T-cell (primary cell): ENCODE measurements at regions not wholly inside any gene's neighbourhood (a gene's known extent, or its start where the extent isn't known, plus 50 kb on each side); places are given as distances from the start of the nearest gene placed in this dataset.
A peak's percentile ranks its signal among the peaks of the same experiment; 100 is the strongest.
"Not testable (repeated sequence)": the region's sequence is repeated elsewhere in the genome, so short reads cannot be mapped to it uniquely, and the experiment has no call there.

ENCODE experiments used
- ATAC-seq, 4 experiments: fragments of 200-7000 bp in 3 of 4; fragments of 150-1000 bp in 1 of 4; cut with Tn5 transposase; replicated peaks in 1 of 4; 1 replicate in 3 of 4; 2 replicates in 1 of 4; pipeline ENCODE4 v1.10.0; 2021; ENCODE audit warnings: moderate library complexity in 3 of 4, mild to moderate bottlenecking in 2 of 4, moderate number of reproducible peaks in 1 of 4
- CTCF ChIA-PET, 2 donors: fragments of 300-600 bp; sonication (Branson Sonifier 250); formaldehyde crosslinking; loops; one replicate each; lab custom pipeline; 2022; ENCODE audit warnings: antibody characterized with exemption in 2 of 2; lab: Charles Lee
- POLR2A ChIA-PET, 2 donors: fragments of 300-600 bp; sonication (Branson Sonifier 250); formaldehyde crosslinking; loops; one replicate each; lab custom pipeline; 2022; ENCODE audit warnings: antibody characterized with exemption in 2 of 2; lab: Charles Lee
- DNase-seq, 35 experiments: peaks; one replicate each; pipeline versions ENCODE4 v3.0.0 to v3.0.0-alpha.2; 2013 to 2023
- H3K27ac ChIP-seq: one replicate; pipeline ENCODE4 v1.5.1; 2013; ENCODE audit warnings: low read length
- H3K27me3 ChIP-seq, 2 experiments: replicated peaks in 1 of 2; 1 replicate in 1 of 2; 2 replicates in 1 of 2; pipeline versions ENCODE4 v1.6.1 to v1.7.0; 2013; ENCODE audit warnings: low read length in 1 of 2, mixed read lengths in 1 of 2; ENCODE audit not compliant: control insufficient read depth in 2 of 2, insufficient read depth in 2 of 2; ENCODE audit errors: extremely low read depth in 1 of 2
- H3K36me3 ChIP-seq, 2 donors: 1 replicate in 1 of 2; 2 replicates in 1 of 2; pipeline versions ENCODE4 v1.6.1 to v1.7.0; 2013; ENCODE audit warnings: low read length in 1 of 2; ENCODE audit not compliant: control insufficient read depth in 2 of 2, insufficient read depth in 1 of 2; ENCODE audit errors: extremely low read depth in 1 of 2
- H3K4me1 ChIP-seq, 2 experiments: 1 replicate in 1 of 2; 2 replicates in 1 of 2; pipeline versions ENCODE4 v1.6.1 to v1.7.0; 2013; ENCODE audit warnings: low read length in 2 of 2, mixed read lengths in 1 of 2; ENCODE audit not compliant: insufficient read depth in 2 of 2, control insufficient read depth in 1 of 2; ENCODE audit errors: extremely low read depth in 1 of 2
- H3K4me3 ChIP-seq, 2 donors: 1 replicate in 1 of 2; 2 replicates in 1 of 2; pipeline versions ENCODE4 v1.5.1 to v1.7.0; 2013; ENCODE audit warnings: mild to moderate bottlenecking in 2 of 2, low read length in 1 of 2, moderate library complexity in 1 of 2; ENCODE audit not compliant: control insufficient read depth in 1 of 2; ENCODE audit errors: extremely low read depth in 1 of 2
- H3K9me3 ChIP-seq: 2 replicates; pipeline ENCODE4 v1.7.0; 2013
- H3K27ac Mint-ChIP-seq, 2 donors: one replicate each; pipeline ENCODE4 v1.8.0; 2020 to 2021; ENCODE audit warnings: mild to moderate bottlenecking in 2 of 2, mixed read lengths in 2 of 2
- H3K27me3 Mint-ChIP-seq, 2 donors: one replicate each; pipeline ENCODE4 v1.8.0; 2021 to 2022; ENCODE audit warnings: mixed read lengths in 2 of 2
- H3K36me3 Mint-ChIP-seq: one replicate; pipeline ENCODE4 v1.8.0; 2021; ENCODE audit warnings: mixed read lengths
- H3K4me1 Mint-ChIP-seq, 3 donors: one replicate each; pipeline ENCODE4 v1.8.0; 2020 to 2022; ENCODE audit warnings: mixed read lengths in 3 of 3, mild to moderate bottlenecking in 1 of 3
- H3K4me3 Mint-ChIP-seq, 3 donors: one replicate each; pipeline ENCODE4 v1.8.0; 2020 to 2022; ENCODE audit warnings: mild to moderate bottlenecking in 3 of 3, mixed read lengths in 3 of 3, moderate library complexity in 3 of 3
- H3K9me3 Mint-ChIP-seq, 3 donors: one replicate each; pipeline ENCODE4 v1.8.0; 2020 to 2022; ENCODE audit warnings: mixed read lengths in 3 of 3
- WGBS: methylation state at CpG from one replicate; pipeline ENCODE4 v1.1.5; 2013; ENCODE audit warnings: missing lambda C conversion rate; ENCODE audit not compliant: insufficient coverage; 5-methylcytosine and 5-hydroxymethylcytosine counted together

DNA sequence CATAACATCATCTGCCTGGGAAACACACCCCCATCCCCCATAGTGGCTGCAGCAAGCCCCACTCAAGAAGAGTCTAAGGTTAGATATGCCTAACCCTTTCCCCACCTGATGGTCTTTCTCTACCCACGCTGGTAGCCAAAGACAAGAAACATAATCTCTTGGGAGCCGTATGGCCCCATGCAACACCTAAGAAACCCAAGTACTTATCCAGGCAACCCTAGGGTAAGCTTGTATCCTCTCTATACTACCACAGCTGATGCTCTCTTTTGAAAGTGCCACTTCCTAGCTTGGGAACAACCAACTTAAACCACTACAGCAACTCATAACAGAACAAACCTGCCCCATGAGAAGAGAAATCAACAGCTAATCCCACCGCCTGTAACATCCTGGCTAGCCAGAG lies 161.1 kb downstream of the MSN start:
- ATAC-seq (no peak), DNase-seq (no peak)
- Mint-ChIP-seq H3K36me3 (no peaks in the 10 kb centered on the region), H3K9me3 (no peaks in the 10 kb centered on the region), H3K27me3 (peaks cover 0 to 7% of the 10 kb centered on the region in 2 donors), H3K4me3 (no peak overlapping the region), H3K4me1 (no peaks in the 10 kb centered on the region), H3K27ac (no peak overlapping the region)
- CTCF ChIA-PET, result no interaction called here
- POLR2A ChIA-PET, result no interaction called here
- Histone ChIP-seq H3K36me3 (no peaks in the 10 kb centered on the region), H3K9me3 (no peaks in the 10 kb centered on the region), H3K27ac (no peak overlapping the region), H3K4me3 (no peak overlapping the region), H3K27me3 (no peaks in the 10 kb centered on the region), H3K4me1 (no peaks in the 10 kb centered on the region)
- WGBS, result 100% methylated on average over 3 of the region's 3 CpGs

DNA sequence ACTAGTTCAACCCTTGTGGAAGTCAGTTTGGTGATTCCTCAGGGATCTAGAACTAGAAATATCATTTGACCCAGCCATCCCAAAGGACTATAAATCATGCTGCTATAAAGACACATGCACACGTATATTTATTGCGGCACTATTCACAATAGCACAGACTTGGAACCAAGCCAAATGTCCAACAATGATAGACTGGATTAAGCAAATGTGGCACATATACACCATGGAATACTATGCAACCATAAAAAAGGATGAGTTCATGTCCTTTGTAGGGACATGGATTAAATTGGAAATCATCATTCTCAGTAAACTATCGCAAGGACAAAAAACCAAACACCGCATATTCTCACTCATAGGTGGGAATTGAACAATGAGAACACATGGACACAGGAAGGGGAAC lies 157.8 kb downstream of the MSN start:
- Mint-ChIP-seq H3K4me1 (peaks cover 4 to 16% (median 11%) of the 10 kb centered on the region in 3 donors), H3K27me3 (peaks cover 0 to 17% of the 10 kb centered on the region in 2 donors)
- POLR2A ChIA-PET, H3K27ac ChIP-seq, DNase-seq, H3K4me3 Mint-ChIP-seq, ATAC-seq, H3K27me3 ChIP-seq, H3K36me3 Mint-ChIP-seq, H3K9me3 Mint-ChIP-seq, CTCF ChIA-PET, H3K27ac Mint-ChIP-seq, H3K4me1 ChIP-seq, H3K36me3 ChIP-seq, H3K4me3 ChIP-seq, H3K9me3 ChIP-seq: not testable (repeated sequence)
- WGBS, result no CpG with 5 or more reads among the region's 4 CpGs

DNA sequence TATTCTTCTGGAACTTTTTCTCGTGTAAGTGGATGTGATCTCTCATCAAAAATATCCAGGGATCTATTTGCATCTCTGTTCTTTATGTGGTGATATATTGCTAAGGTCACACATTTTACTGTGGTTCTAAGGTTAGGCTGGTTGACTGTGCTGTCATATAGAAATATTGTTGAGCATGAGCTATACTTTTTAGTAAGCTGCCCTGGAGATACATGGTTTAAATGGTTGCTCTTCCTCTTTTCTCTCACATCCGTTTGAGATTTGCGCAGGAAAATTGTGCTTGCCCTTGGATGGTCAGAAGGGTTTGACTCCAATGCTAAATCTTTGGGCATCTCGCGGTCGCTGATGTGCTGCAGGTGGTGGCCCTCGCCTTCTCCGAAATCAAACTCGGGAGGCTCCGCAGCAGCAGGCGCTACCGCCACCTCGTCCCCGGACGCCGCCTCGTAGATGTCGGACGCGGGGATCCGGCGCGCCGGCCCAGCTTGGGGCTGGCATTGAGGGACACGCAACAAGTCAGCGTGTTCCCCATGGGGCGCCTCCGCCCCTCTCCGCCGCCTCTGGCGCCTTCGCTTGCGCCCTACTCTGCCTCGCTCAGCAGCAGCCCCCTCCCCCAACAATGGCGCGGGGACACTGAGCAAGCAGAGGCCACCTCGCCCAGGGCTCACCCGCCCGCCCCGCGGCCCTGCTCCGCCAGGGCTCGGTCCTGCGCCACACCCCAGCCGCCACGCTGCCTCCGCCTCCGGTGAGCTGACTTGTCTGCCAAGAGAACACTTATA lies 154.5 kb downstream of the MSN start:
- Mint-ChIP-seq H3K36me3 (no peaks in the 10 kb centered on the region), H3K4me3 (peak overlapping the region; percentile 67 to 81 (median 78)), H3K27ac (peak overlapping the region in 1 of 2 donors; percentile 52), H3K4me1 (peaks cover 4 to 16% (median 11%) of the 10 kb centered on the region in 3 donors), H3K27me3 (peaks cover 0 to 19% of the 10 kb centered on the region in 2 donors), H3K9me3 (no peaks in the 10 kb centered on the region)
- ATAC-seq (peak; percentile 48 to 91 (median 84)), DNase-seq (peak in 34 of 35 experiments; percentile 2 to 46 (median 16))
- peaks cover 0 to 4% of the 10 kb centered on the region in 2 experiments for H3K4me1 ChIP-seq
- CTCF ChIA-PET, result no interaction called here
- WGBS, result 10% methylated on average over 9 of the region's 48 CpGs
- POLR2A ChIA-PET, result no interaction called here
- no peak overlapping the region for H3K27ac ChIP-seq
- H3K4me3 ChIP-seq, result peak overlapping the region; percentile 35 to 42
- no peaks in the 10 kb centered on the region for H3K9me3 ChIP-seq
- H3K27me3 ChIP-seq, result no peaks in the 10 kb centered on the region
- H3K36me3 ChIP-seq, result no peaks in the 10 kb centered on the region

DNA sequence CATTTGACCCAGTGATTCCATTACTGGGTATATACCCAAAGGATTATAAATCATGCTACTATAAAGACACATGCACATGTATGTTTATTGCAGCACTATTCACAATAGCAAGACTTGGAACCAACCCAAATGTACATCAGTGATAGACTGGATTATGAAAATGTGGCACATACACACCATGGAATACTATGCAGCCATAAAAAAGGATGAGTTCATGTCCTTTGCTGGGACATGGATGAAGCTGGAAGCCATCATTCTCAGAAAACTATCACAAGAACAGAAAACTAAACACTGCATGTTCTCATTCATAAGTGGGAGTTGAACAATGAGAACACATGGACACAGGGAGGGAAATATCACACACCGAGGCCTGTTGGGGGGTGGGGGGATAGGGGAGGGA lies 152.5 kb downstream of the MSN start:
- Mint-ChIP-seq H3K4me1 (peaks cover 4 to 16% (median 11%) of the 10 kb centered on the region in 3 donors), H3K27me3 (peaks cover 0 to 19% of the 10 kb centered on the region in 2 donors)
- H3K9me3 ChIP-seq, H3K4me3 Mint-ChIP-seq, POLR2A ChIA-PET, H3K36me3 ChIP-seq, ATAC-seq, H3K27ac ChIP-seq, H3K9me3 Mint-ChIP-seq, H3K4me1 ChIP-seq, H3K27me3 ChIP-seq, H3K4me3 ChIP-seq, H3K27ac Mint-ChIP-seq, DNase-seq, CTCF ChIA-PET, H3K36me3 Mint-ChIP-seq: not testable (repeated sequence)
- no CpG with 5 or more reads among the region's 1 CpG for WGBS

DNA sequence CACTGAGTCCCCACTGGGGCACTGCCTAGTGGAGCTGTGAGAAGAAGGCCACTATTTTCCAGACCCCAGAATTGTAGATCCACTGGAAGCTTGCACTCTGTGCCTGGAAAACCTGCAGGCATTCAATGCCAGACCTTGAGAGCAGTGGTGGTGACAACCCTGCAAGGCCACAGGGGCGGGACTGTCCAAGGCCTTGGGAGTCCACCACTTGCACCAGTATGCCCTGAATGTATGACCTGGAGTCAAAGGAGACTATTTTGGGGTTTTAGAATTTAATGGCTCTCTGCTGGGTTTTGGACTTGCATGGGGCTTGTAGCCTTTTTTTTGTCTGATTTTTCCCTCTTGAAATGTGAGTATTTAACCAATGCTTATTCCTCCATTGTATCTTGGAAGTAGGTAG lies 145.8 kb downstream of the MSN start:
- no peak for ATAC-seq
- Histone ChIP-seq H3K9me3 (no peaks in the 10 kb centered on the region), H3K4me3 (no peak overlapping the region), H3K27ac (no peak overlapping the region), H3K36me3 (no peaks in the 10 kb centered on the region), H3K27me3 (no peaks in the 10 kb centered on the region), H3K4me1 (no peaks in the 10 kb centered on the region)
- Mint-ChIP-seq H3K27ac (no peak overlapping the region), H3K36me3 (peaks cover 6% of the 10 kb centered on the region), H3K27me3 (no peaks in the 10 kb centered on the region), H3K4me3 (no peak overlapping the region), H3K9me3 (peaks cover 0 to 11% (median 3%) of the 10 kb centered on the region in 3 donors), H3K4me1 (peaks cover 0 to 8% (median 0%) of the 10 kb centered on the region in 3 donors)
- WGBS, result no CpG with 5 or more reads among the region's 1 CpG
- ChIA-PET POLR2A (interaction anchor here (0.5 to 0.7 kb wide), 2 partner anchors 139 to 201 kb away, joined by 3 read pairs; no protein-coding TSS in a partner anchor), CTCF (interaction anchor here in 1 of 2 donors (0.5 kb wide), 1 partner anchor 159 kb away, joined by 3 read pairs; no protein-coding TSS in a partner anchor)
- no peak for DNase-seq

DNA sequence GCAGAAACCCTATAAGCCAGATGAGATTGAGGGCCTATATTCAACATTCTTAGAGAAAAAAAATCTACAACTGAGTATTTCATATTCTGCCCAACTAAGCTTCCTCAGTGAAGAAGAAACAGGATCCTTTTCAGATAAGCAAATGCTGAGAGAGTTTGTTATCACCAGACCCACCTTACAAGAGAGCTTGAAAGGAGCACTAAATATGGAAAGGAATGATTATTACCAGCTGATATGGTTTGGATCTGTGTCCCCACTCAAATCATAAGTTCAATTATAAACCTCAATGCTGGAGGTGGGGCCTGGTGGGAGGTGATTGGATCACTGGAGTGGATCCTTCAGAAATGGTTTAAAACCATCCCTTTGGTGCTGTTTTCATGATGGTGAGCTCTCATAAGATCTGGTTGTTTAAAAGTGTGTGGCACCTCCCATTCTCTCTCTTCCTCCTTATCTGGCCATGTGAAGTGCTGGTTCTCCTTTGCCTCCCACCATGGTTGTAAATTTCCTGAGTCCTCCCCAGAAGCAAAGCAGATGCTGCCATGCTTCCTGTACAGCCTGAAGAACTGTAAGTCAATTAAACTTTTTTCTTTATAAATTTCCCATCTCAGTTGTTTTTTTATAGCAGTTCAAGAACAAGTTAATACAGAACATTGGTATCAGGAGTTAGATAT lies 144.2 kb downstream of the MSN start:
- no peaks in the 10 kb centered on the region for H3K9me3 ChIP-seq
- peaks cover 6% of the 10 kb centered on the region for H3K36me3 Mint-ChIP-seq
- H3K9me3 Mint-ChIP-seq, result peaks cover 0 to 11% (median 3%) of the 10 kb centered on the region in 3 donors
- no peak overlapping the region for H3K27ac Mint-ChIP-seq
- no peak overlapping the region for H3K4me3 Mint-ChIP-seq
- no peak overlapping the region for H3K4me3 ChIP-seq
- ATAC-seq (no peak), DNase-seq (no peak)
- H3K27me3 Mint-ChIP-seq, result no peaks in the 10 kb centered on the region
- no peaks in the 10 kb centered on the region for H3K36me3 ChIP-seq
- ChIA-PET POLR2A (no interaction called here), CTCF (no interaction called here)
- peaks cover 0 to 13% (median 0%) of the 10 kb centered on the region in 3 donors for H3K4me1 Mint-ChIP-seq
- no peaks in the 10 kb centered on the region for H3K4me1 ChIP-seq
- H3K27me3 ChIP-seq, result no peaks in the 10 kb centered on the region
- H3K27ac ChIP-seq, result no peak overlapping the region
